GM12892 (cell line): ENCODE measurements at regions not wholly inside any gene's neighbourhood (a gene's known extent, or its start where the extent isn't known, plus 50 kb on each side); places are given as distances from the start of the nearest gene placed in this dataset.

Experiments used
- POLR2A ChIP-seq: IDR thresholded peaks from 2 replicates; pipeline ENCODE4 v1.6.1; 2011; ENCODE audit warnings: low read depth, low read length, control low read depth
- POLR2AphosphoS5 ChIP-seq: IDR thresholded peaks from 2 replicates; pipeline ENCODE4 v1.6.1; 2011; ENCODE audit warnings: low read depth, low read length, control low read depth
- TAF1 ChIP-seq: IDR thresholded peaks from 2 replicates; pipeline ENCODE4 v1.6.1; 2011; ENCODE audit warnings: low read depth, mild to moderate bottlenecking, control low read depth, low read length, borderline replicate concordance

- TF ChIP-seq POLR2A (no peak), POLR2AphosphoS5 (no peak), TAF1 (no peak)
Measured at GRCh38 chr6:51430589-51430988, 611.9 kb downstream of the TFAP2B start.
